ENCODE measurements at regions not wholly inside any gene's neighbourhood (a gene's known extent, or its start where the extent isn't known, plus 50 kb on each side); places are given as distances from the start of the nearest gene placed in this dataset.

- TF ChIP-seq CTCF (IDR thresholded peaks at IDR 0.05; ENCODE audit: insufficient read depth, low read depth, low read length): no peak
- DNase-seq (ENCODE audit: low read depth): no peak
- no peak overlapping the region for H3K4me3 ChIP-seq (ENCODE audit: low read depth, low read length)
Observed at GRCh38 chr18:7413906-7414305, 153.2 kb upstream of the PTPRM start.

- H3K4me3 ChIP-seq (ENCODE audit: low read depth, low read length): no peak overlapping the region
- DNase-seq (ENCODE audit: low read depth): peak; percentile 28
- no peak for TF ChIP-seq CTCF (IDR thresholded peaks at IDR 0.05; ENCODE audit: insufficient read depth, low read depth, low read length)
Observed at GRCh38 chr18:7414459-7414858, 152.7 kb upstream of the PTPRM start.

- no peak for TF ChIP-seq CTCF (IDR thresholded peaks at IDR 0.05; ENCODE audit: insufficient read depth, low read depth, low read length)
- DNase-seq (ENCODE audit: low read depth): no peak
- H3K4me3 ChIP-seq (ENCODE audit: low read depth, low read length): no peak overlapping the region
Observed at GRCh38 chr18:7415081-7415894, 151.8 kb upstream of the PTPRM start.

- H3K4me3 ChIP-seq (ENCODE audit: low read depth, low read length): no peak overlapping the region
- DNase-seq (ENCODE audit: low read depth): peak; percentile 57
- no peak for TF ChIP-seq CTCF (IDR thresholded peaks at IDR 0.05; ENCODE audit: insufficient read depth, low read depth, low read length)
Observed at GRCh38 chr18:7417727-7418126, 149.4 kb upstream of the PTPRM start.

- no peak for DNase-seq (ENCODE audit: low read depth)
- TF ChIP-seq CTCF (IDR thresholded peaks at IDR 0.05; ENCODE audit: insufficient read depth, low read depth, low read length): no peak
- no peak overlapping the region for H3K4me3 ChIP-seq (ENCODE audit: low read depth, low read length)
Observed at GRCh38 chr18:7429831-7430230, 137.3 kb upstream of the PTPRM start.

GRCh38 chr18:7436166-7436565 lies 130.9 kb upstream of the PTPRM start:
- no peak for TF ChIP-seq CTCF (IDR thresholded peaks at IDR 0.05; ENCODE audit: insufficient read depth, low read depth, low read length)
- H3K4me3 ChIP-seq (ENCODE audit: low read depth, low read length): no peak overlapping the region
- DNase-seq (ENCODE audit: low read depth): no peak

GRCh38 chr18:7437870-7438269 lies 129.2 kb upstream of the PTPRM start:
- DNase-seq (ENCODE audit: low read depth): no peak
- TF ChIP-seq CTCF (IDR thresholded peaks at IDR 0.05; ENCODE audit: insufficient read depth, low read depth, low read length): no peak
- no peak overlapping the region for H3K4me3 ChIP-seq (ENCODE audit: low read depth, low read length)

Data from fibroblast of villous mesenchyme (primary cell).